ENCODE measurements at regions not wholly inside any gene's neighbourhood (a gene's known extent, or its start where the extent isn't known, plus 50 kb on each side); places are given as distances from the start of the nearest gene placed in this dataset.

DNA sequence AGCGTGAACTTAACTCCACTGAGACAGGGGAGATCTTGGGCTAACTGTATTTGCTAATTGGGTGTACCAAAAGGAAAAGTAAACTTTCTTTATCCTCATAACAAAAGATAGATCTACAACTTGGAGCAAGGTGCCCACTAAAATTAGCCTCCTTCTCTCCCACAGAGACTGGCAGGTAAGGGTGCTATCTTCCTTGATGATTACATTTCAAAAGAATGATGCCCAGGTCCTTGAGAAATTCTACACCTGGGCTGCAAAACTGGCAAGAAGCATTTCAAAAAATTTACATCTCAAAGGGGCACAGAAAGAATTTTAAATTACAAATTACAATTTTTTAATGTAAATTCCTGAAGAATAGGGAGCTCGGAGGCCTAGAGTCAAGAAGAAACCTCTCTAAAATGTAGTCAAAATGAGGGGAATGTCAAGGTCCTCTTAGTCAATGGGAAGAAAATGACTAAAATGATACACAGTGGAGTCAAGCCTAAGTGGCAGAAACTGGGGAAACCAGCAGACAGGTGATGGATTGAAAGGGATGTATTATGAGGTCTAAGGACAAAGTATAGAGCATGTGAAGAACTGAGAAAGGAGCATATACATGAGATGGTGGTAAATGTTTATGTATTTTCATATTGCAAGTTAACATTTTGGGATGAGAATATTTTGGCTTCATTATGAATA, 348.3 kb upstream of the TUSC1 start:
- FAIRE-seq (no peak), DNase-seq (ENCODE audit: low spot score in 2 of 2) (no peak)

DNA sequence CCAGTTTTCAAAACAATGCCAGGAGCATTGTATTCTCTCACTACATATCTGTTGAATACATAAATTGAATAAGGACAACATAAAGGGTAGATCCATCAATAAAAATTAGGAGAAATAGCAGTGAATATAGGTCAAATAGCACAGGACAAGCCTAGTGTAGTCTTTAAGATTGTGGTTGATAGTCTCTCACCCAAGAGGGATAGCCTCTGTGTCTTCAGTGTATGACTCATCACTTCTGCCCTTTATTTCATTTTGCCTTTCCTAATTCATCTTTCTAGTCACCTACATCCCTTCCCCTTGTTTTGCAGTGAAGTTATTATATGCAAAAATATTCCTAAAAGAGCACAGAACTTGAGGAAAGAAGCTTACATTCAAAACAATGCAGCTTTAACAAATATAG, 335.0 kb upstream of the TUSC1 start:
- no peak for DNase-seq (ENCODE audit: low spot score in 2 of 2)
- no peak for FAIRE-seq

DNA sequence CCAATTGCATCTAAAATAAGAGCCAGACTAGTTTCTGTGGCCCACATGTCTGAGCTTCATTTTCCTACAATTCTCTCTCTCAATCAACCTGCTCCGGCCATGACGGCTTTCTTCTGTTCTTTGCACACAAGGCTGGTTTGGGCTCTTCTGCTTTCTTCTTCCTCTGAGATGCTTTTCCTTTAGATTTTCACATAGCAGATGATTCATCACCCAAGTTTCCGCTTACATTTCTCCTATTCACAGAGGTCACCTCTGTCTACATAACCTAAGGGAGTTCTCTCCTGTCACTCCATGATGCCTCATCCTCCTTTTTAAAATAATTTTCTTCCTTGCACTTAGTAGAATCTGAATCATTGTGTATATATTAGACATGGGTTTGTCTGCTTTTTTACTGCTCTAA, 334.6 kb upstream of the TUSC1 start:
- no peak for DNase-seq (ENCODE audit: low spot score in 2 of 2)
- no peak for FAIRE-seq

DNA sequence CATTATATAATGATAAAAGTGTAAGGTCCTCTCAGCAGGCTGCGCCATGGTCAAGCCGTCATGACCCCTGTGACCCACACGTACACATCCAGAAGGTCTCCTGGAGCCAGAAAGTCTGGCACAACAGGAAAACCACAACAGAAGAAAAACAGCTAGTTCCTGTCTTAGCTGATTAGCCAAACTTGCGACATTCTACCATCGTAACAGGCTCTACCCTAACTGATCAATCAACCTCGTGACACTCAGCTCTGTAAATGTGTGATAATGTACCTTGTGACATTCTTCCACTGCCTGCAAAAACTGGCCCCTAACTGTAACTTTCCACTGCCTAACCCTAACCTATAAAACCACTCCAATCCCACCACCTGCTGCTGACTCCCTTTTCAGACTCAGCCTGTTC, 316.4 kb upstream of the TUSC1 start:
- FAIRE-seq: no peak
- DNase-seq (ENCODE audit: low spot score in 2 of 2): no peak

DNA sequence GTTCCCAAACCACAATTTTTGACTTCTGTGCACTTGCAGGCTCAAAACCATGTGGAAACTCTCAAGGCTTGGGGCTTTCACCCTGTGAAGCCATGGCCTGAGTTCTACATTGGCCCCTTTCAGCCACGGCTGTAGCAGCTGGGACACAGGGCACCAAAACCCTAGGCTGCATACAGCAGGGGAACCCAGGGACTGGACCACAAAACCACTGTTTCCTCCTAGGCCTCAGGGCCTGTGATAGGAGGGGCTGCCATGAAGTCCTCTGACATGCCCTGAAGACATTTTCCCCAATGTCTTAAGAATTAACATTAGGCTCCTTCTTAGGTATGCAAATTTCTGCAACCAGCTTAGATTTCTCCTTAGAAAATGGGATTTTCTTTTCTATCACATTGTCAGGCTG, 312.1 kb upstream of the TUSC1 start:
- FAIRE-seq (no peak), DNase-seq (ENCODE audit: low spot score in 2 of 2) (no peak)

DNA sequence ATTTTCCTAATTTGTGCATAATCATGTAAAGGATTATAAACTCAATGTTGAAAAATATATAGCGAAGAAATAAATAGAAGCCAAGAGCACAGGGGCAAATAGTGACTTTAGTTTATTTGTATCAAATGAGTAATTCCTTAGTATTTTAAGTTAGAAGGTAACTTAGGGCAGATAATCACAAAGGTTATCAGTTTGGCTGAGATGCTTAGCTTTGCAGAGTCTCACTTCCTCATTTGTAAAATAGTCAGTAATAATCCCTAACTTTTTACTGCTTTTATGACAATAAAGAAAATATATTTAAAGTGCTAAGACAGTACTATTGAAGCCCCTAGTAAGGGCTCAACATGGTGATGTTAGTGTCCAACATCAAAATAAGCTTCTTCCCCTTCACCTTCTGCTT, 297.4 kb upstream of the TUSC1 start:
- FAIRE-seq: no peak

DNA sequence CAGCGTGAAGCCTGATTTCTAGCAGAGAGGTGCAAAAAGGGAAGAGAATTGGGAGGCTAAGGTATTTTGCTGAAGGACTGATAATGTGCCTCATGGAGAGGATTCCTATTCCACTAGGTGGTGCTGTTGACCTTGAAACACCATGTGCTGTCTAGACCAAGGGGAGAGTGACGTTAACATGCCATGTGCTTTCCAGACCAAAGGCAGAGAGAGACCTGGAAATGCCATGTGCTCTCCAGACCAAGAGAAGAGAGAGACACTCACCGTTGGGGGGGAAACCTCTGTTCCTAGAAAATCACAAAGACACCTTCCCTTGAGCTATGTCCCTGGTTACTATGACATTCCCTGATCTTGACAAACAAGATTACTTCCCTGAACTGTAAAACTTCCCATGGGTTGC, 286.0 kb upstream of the TUSC1 start:
- FAIRE-seq: no peak

More for the DNA sequence above, 297.4 kb upstream of the TUSC1 start:
- no peak for DNase-seq (ENCODE audit: low spot score in 2 of 2)

DNA sequence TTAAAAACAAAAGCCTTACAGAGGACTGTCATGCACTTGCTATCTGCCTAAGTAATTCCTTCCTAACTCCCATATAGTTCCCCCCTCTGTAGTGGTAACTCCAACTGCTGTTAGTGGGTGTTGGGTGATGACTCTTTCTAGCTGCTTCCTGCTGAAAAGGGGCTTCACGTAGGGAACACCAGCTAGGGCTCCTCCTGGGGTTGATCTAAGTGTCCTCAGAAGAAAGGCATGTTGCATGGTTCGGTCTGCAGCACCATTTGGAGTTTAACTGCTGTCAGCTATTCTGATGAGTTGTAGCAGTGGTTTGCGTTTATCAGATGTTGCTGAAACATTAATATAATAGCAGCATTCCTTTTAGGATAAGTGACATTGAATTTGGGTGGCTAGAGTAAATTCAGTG, 281.9 kb upstream of the TUSC1 start:
- FAIRE-seq: no peak
- no peak for DNase-seq (ENCODE audit: low spot score in 2 of 2)

More for the DNA sequence above, 286.0 kb upstream of the TUSC1 start:
- DNase-seq (ENCODE audit: low spot score in 2 of 2): no peak

DNA sequence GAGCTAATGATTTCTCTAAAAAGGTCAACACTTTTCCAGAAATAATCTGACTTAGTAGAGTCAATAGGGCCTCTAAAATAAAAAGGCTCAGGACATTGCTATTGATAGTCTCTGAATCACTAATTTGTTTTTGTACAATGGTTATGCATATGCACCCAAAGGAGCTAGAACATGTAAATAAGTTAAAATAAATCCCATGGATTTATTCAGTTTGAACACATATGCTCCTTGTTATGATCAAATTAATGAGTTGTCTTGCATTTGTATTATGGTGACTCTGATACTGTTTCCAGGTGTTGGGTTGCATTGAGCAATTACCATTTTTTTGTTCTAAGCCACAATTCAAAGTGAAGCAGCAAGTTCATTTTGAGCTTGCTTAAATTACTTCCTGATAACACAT, 276.0 kb upstream of the TUSC1 start:
- FAIRE-seq (no peak), DNase-seq (ENCODE audit: low spot score in 2 of 2) (no peak)

DNA sequence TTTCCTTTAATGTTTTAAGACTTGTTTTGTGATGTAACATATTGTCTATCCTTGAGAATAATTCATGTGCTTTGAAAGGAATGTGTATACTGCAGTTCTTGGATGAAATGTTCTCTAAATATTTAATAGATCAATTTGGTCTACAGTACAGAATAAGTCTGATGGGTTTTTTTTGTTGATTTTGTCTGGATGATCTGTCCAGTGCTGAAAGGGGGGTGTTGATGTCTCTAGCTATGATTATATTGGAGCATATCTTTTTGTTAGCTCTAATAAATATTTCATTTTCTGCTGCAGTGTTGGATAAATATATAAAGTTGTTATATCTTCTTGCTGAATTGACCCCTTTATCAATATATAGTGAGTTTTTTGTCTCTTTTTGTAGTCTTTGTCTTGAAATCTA, 269.9 kb upstream of the TUSC1 start:
- no peak for FAIRE-seq
- no peak for DNase-seq (ENCODE audit: low spot score in 2 of 2)

DNA sequence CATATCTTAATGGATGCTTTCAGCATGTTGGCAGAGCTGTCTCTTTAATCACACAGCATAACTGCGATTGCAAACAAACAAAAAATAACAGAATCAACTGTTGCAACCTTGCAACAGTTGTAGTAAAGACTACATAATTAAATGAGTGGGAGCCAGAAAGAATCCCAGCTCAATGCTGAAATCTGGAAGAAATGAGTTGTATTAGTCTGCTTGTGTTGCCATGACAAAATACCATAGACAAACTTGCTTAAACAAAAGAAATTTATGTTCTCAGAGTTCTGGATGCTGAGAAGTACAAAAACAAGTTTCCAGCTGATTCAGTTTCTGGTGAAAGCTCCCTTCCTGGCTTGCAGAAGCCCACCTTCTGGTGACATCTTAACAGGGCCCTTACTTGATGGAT, 260.9 kb upstream of the TUSC1 start:
- no peak for FAIRE-seq
- no peak for DNase-seq (ENCODE audit: low spot score in 2 of 2)

DNA sequence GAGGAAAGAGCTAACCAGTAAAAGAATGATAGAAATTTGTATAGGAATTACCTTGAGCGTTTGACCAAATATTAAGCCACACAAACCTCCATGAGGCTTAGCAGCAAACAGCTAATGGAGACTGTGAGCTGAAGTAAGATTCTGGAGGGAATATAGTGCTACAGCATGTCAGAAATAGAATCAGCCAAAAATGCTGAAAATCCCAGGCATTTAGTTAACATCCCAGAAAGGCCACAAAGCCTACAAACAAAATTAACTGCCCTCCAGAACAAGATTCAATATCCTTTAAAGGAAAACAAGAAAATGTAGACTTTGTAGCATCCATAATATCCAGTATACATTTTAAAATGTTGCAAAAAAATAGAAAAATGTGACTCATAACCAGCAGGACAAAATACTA, 257.8 kb upstream of the TUSC1 start:
- DNase-seq (ENCODE audit: low spot score in 2 of 2) (no peak), FAIRE-seq (no peak)

DNA sequence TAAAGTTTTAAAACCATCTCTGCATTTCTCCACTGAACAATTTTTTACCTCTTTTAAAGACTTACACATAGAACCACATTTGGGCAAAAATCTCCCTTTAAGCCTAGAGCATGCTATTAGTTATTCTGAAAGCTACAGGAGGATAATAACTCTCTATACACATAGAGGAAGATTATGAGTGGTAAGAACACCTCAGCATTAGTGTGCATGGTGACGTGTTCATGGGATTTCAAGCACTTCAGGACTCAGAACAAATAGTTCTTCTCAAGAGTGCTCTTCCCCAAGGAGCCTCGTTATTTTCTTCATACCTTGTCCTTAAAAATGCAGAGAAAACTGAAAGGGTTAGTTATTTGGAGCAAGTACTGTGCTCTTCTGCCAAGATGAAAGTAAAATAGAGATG, 256.9 kb upstream of the TUSC1 start:
- FAIRE-seq (no peak), DNase-seq (ENCODE audit: low spot score in 2 of 2) (no peak)

DNA sequence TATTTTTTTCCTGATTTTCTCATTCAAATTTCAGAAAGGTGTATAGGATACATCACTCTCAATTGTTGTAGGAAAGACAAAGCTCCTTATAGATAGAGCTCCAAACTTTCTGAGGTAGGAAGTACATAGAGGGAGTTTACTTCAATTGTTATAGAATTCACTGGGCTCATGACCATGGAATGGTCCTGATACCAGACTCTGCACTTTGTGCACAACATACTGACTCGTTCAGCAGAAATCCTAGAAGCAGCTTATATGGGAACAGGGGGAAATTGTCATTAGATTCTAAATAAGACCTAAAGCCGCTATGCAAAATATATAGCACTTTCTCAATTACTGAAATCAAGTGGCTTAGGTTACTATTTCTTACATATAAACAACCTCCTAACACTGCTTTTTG, 240.5 kb upstream of the TUSC1 start:
- no peak for FAIRE-seq
- no peak for DNase-seq (ENCODE audit: low spot score in 2 of 2)

DNA sequence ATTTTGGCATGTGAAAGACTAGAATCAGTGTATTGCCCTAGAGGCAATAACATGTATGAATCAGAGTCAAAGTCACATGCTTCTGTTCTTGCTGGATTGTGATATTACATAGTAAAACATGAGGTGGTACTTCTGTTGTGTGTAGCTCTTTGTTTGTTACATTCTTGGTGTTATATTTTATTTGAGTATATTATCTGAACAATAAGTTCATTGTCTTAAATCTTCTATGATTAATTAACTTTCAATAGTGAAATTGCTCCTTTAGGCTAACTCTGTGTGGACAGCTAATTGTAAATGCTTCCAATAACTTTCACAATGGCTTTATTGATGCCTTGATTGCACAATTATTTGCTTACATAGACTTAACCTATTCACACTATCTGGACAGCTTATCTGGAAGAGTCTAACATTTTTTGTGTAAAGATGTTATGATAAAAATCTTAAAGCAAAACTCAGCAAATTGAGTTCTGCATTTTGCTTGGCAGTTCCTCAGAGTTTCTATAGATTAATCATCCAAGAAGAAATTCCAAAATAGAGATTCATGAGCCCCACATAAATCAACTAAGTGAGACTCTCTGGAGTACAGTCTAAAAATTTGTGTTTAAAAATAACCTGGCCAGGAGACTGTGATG, 239.6 kb upstream of the TUSC1 start:
- DNase-seq (ENCODE audit: low spot score in 2 of 2) (no peak), FAIRE-seq (no peak)

DNA sequence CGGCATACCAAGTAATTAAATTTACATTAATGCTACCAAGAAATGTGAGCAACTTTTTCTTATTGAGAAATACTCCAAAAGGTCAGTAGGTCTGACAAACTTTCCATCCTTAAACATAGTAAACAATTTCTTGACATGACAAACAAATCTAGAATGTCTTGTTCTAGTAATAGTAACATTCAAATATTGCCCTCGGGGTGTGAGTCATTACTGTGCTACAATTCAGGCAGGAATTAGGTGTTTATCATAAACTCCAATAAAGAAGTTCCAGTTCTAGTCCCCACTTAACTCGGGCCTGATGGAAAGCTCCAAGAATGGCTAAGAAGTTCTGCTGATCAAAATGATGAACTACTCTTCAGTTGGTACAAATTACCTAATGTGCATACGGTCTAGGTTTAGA, 235.6 kb upstream of the TUSC1 start:
- no peak for FAIRE-seq
- DNase-seq (ENCODE audit: low spot score in 2 of 2): no peak

DNA sequence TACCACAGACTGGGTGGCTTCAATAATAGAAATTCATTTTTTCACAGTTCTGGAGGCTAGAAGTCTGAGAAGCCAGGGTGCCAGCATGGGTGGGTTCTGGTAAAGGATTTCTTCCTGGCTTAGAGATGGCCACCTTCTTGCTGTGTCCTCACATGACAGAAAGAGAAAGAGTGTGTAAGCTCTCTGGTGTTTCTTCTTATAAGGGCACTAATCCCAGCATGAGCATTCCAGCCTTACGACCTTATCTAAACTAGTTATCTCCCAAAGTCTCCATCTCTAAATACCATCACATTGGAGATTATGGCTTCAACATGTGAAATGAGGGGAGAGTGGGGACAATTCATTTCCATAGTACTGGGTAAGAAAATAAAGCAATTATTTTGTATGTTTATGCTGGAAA, 226.5 kb upstream of the TUSC1 start:
- DNase-seq (ENCODE audit: low spot score in 2 of 2) (no peak), FAIRE-seq (no peak)

DNA sequence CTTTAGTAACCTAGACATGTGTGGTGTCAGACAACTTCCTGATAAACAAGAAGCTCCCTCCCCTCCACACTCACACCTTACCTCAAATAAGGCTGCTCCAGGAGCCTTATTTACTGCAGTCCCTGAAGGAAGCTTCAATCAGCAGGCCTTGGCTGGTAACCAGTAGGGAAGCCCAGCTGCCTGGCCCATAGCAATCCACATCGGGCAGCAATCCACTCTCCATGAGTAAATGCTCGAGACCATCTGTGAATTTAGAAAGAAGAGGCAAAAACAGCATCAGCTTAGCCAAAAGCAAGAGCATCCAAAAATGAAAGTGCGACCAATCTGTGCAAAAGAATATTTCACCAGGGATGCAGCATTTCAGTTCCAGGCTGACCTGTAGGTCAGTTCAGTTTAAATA, 213.3 kb upstream of the TUSC1 start:
- no peak for DNase-seq (ENCODE audit: low spot score in 2 of 2)
- no peak for FAIRE-seq

DNA sequence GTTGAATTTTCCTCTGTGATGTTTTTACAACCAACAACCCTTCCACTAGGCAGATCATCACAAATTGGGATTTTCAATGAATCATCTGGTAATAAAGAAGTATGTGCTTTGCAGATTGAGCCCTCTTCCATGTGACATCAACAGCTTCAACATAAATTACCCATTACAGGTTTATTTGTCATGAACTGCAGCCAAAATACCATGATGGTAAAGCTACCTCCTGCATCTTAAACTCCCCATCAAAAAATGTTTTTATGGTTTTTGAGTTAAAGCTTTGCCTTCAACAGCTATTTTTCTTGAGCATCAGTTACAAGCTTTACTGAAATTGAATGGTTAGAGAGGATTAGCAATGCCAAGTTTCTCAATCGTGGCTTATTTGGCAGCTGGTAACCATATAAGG, 211.4 kb upstream of the TUSC1 start:
- FAIRE-seq (no peak), DNase-seq (ENCODE audit: low spot score in 2 of 2) (no peak)

DNA sequence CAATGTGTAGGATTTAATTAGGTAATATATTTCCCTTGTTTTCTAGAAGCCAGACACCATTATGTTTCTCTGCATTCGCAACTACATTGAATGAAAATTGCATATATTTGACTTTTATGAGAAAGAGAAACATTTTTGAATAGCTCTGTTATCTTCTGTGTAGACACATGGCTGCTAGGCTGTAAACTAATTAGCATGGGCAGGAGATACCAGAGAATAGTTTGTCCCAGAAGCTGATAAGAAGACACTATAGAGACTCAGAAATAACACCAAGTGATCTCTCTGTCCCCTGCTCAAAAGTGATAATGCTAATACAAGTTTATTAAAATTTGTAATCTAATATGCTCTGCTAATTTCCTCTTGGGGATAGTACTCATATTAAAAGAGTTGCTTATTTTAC, 198.0 kb upstream of the TUSC1 start:
- DNase-seq (ENCODE audit: low spot score in 2 of 2): no peak
- no peak for FAIRE-seq

DNA sequence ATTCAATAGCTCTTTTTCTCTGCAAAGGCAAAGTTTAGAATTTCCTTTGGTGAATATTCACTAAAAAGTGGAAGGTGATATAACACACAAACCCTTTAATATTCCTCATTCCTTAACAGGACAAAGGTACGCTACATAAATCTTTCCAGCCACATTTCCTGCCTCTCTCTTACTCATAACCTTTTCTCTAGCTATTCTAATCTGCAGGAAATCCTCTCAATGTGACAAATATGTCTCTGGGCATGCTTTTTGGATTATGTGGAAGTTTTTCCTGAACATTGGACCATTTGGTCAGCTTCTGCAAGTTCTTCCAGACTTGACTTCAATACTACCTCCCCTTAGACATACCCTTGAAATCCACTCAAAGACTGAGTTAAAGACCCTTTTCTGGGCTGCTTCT, 186.3 kb upstream of the TUSC1 start:
- FAIRE-seq (no peak), DNase-seq (ENCODE audit: low spot score in 2 of 2) (no peak)

DNA sequence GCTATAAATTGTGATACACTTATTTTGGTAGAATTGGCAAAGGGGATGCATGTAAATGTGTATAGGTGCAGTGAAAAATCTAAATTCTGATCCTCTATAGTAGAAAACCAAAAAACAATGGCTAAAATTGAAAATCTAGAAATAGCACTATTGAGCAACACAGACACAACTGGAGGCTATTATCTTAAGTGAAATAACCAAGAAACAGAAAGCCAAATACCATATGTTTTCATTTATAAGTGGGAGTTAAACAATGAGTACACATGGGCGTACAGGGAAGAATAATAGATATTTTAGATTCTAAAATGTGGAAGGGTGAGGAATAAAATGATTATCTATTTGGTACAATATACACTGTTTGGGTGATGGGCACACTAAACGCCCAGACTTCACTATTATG, 183.2 kb upstream of the TUSC1 start:
- no peak for FAIRE-seq
- DNase-seq (ENCODE audit: low spot score in 2 of 2): no peak

DNA sequence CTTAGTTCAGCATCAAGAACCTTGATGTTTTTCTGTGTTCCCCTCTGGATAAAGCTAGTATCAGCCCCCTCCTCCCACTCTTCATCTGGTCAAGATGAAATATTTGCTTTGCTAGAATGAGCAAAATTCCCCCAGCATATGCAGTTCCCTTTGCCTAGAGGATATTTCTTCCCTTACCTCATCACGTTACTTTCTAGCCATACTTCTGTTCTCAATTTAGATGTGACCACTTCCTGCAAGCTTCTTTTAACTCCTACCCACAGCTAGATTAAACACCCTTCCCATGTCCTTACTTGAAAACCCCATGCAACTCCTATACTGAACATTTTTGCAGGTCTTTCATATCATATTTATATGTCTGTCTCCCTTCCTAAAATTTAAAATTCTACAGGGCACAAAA, 178.9 kb upstream of the TUSC1 start:
- DNase-seq (ENCODE audit: low spot score in 2 of 2): no peak
- no peak for FAIRE-seq

Measured in frontal cortex (tissue), 3 donors.